Neural progenitor cell (in vitro differentiated cells): ENCODE measurements at regions not wholly inside any gene's neighbourhood (a gene's known extent, or its start where the extent isn't known, plus 50 kb on each side); places are given as distances from the start of the nearest gene placed in this dataset.

ENCODE experiments used
- DNase-seq: peaks from one replicate; pipeline ENCODE4 v3.0.0-alpha.2; 2016; ENCODE audit warnings: low spot score
- H2AFZ ChIP-seq: fragments of 200-600 bp; sonication (generic); replicated peaks from 2 replicates; pipeline ENCODE4 v1.6.1; 2016; ENCODE audit warnings: antibody characterized with exemption
- H3F3A ChIP-seq: fragments of 200-600 bp; sonication (generic); 2 replicates; pipeline ENCODE4 v1.6.1; 2016; ENCODE audit warnings: antibody characterized with exemption, low read depth
- H3K27ac ChIP-seq: fragments of 200-600 bp; sonication (generic); 2 replicates; pipeline ENCODE4 v1.5.1; 2016; ENCODE audit warnings: mild to moderate bottlenecking
- H3K27me3 ChIP-seq: fragments of 200-600 bp; sonication (generic); 2 replicates; pipeline ENCODE4 v1.6.1; 2016; ENCODE audit warnings: mild to moderate bottlenecking, moderate library complexity
- H3K36me3 ChIP-seq: fragments of 200-600 bp; sonication (generic); 2 replicates; pipeline ENCODE4 v1.5.1; 2016
- H3K4me1 ChIP-seq: fragments of 200-600 bp; sonication (generic); 2 replicates; pipeline ENCODE4 v1.6.1; 2016; ENCODE audit warnings: mixed run types
- H3K4me2 ChIP-seq: fragments of 200-600 bp; sonication (generic); 2 replicates; pipeline ENCODE4 v1.6.1; 2016
- H3K4me3 ChIP-seq: fragments of 200-600 bp; sonication (generic); 2 replicates; pipeline ENCODE4 v1.5.1; 2016
- H3K79me2 ChIP-seq: fragments of 200-600 bp; sonication (generic); 2 replicates; pipeline ENCODE4 v1.6.1; 2016; ENCODE audit warnings: low read depth
- H3K9ac ChIP-seq: fragments of 200-600 bp; sonication (generic); 2 replicates; pipeline ENCODE4 v1.6.1; 2016
- H3K9me3 ChIP-seq: fragments of 200-600 bp; sonication (generic); 2 replicates; pipeline ENCODE4 v1.5.1; 2016; ENCODE audit warnings: low read depth
- H4K20me1 ChIP-seq: fragments of 200-600 bp; sonication (generic); 2 replicates; pipeline ENCODE4 v1.6.1; 2016; ENCODE audit warnings: low read depth
- H3K27ac Mint-ChIP-seq: 3 replicates; pipeline ENCODE4 v1.8.0; 2021; ENCODE audit warnings: mixed read lengths
- H3K27me3 Mint-ChIP-seq: 2 replicates; pipeline ENCODE4 v1.8.0; 2022; ENCODE audit warnings: low read depth, mild to moderate bottlenecking, inconsistent platforms, moderate library complexity, mixed read lengths; ENCODE audit not compliant: insufficient read depth
- H3K36me3 Mint-ChIP-seq: 3 replicates; pipeline ENCODE4 v1.8.0; 2021; ENCODE audit warnings: mixed read lengths
- H3K4me1 Mint-ChIP-seq: 3 replicates; pipeline ENCODE4 v1.8.0; 2021; ENCODE audit warnings: mixed read lengths
- H3K4me3 Mint-ChIP-seq: 3 replicates; pipeline ENCODE4 v1.8.0; 2021; ENCODE audit warnings: mild to moderate bottlenecking, moderate library complexity, mixed read lengths
- H3K9me3 Mint-ChIP-seq: 3 replicates; pipeline ENCODE4 v1.8.0; 2020; ENCODE audit warnings: mixed read lengths
- EZH2 ChIP-seq: fragments of 200-600 bp; sonication (generic); IDR thresholded peaks from 2 replicates; pipeline ENCODE4 v1.6.1; 2017; ENCODE audit warnings: antibody characterized with exemption, mild to moderate bottlenecking, moderate library complexity
- EZH2phosphoT487 ChIP-seq: fragments of 200-600 bp; sonication (generic); IDR thresholded peaks from 2 replicates; pipeline ENCODE4 v1.6.1; 2017; ENCODE audit warnings: antibody characterized with exemption
- TF ChIP-seq, protein P1 (sequence below): fragments of 200-600 bp; sonication (generic); IDR thresholded peaks from 2 replicates; pipeline ENCODE4 v1.5.1; 2017; ENCODE audit warnings: antibody characterized with exemption, mild to moderate bottlenecking

DNA sequence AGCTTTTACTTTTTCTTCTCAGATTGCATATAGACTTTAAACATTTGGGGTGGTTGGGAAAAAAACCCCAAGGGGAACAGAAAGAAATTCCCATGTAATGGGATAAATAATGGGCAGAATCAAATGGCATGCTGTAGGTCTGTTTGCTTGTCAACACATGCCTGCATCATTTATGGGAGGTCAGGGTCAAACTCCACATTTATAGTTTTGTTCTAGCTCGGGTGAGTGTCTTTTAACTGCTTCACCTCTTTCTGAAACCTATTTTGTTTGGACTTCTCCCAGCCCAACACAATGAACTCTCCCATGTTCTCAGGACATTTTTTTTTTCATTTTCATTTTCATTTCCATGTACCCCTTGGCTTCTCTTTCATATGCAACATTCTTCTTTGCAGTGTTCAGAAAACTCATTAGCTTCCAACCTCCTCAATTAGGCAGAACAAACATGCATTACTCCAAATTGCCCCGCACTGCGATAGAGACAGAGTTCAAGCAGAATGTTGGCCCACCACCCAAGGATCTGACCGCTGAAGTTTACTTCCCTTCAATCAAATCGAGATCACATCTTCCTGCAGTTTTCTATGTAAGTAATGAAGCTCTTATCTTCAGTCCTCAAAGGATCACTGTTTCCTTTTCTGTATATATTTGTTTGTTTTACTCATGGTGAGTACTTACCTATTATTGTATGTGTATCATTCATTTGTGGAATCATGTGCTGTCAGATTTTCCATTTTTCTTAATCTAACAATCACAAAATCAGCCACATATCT lies 354.6 kb downstream of the ZSWIM6 start:
- no peaks in the 10 kb centered on the region for H3K27me3 Mint-ChIP-seq
- H3K27ac Mint-ChIP-seq: no peak overlapping the region
- H3K36me3 Mint-ChIP-seq: no peaks in the 10 kb centered on the region
- H3K4me1 Mint-ChIP-seq: peaks cover 14% of the 10 kb centered on the region
- Histone ChIP-seq H3K4me1 (no peaks in the 10 kb centered on the region), H3K36me3 (no peaks in the 10 kb centered on the region), H3K27ac (no peak overlapping the region), H3K4me2 (no peak overlapping the region), H3K9me3 (no peaks in the 10 kb centered on the region), H3F3A (no peaks in the 10 kb centered on the region), H3K27me3 (no peaks in the 10 kb centered on the region), H3K79me2 (no peaks in the 10 kb centered on the region), H2AFZ (no peak overlapping the region), H3K9ac (no peak overlapping the region), H4K20me1 (no peaks in the 10 kb centered on the region), H3K4me3 (no peak overlapping the region)
- H3K9me3 Mint-ChIP-seq: peaks cover 4% of the 10 kb centered on the region
- TF ChIP-seq EZH2phosphoT487 (no peak), EZH2 (no peak)
- TF ChIP-seq, protein P1, sequence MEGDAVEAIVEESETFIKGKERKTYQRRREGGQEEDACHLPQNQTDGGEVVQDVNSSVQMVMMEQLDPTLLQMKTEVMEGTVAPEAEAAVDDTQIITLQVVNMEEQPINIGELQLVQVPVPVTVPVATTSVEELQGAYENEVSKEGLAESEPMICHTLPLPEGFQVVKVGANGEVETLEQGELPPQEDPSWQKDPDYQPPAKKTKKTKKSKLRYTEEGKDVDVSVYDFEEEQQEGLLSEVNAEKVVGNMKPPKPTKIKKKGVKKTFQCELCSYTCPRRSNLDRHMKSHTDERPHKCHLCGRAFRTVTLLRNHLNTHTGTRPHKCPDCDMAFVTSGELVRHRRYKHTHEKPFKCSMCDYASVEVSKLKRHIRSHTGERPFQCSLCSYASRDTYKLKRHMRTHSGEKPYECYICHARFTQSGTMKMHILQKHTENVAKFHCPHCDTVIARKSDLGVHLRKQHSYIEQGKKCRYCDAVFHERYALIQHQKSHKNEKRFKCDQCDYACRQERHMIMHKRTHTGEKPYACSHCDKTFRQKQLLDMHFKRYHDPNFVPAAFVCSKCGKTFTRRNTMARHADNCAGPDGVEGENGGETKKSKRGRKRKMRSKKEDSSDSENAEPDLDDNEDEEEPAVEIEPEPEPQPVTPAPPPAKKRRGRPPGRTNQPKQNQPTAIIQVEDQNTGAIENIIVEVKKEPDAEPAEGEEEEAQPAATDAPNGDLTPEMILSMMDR: no peak
- H3K4me3 Mint-ChIP-seq: no peak overlapping the region
- DNase-seq: no peak

- H3K4me2 ChIP-seq: no peak overlapping the region
- no peak overlapping the region for H3K9ac ChIP-seq
- no peaks in the 10 kb centered on the region for H3K79me2 ChIP-seq
- H3K27ac Mint-ChIP-seq: no peak overlapping the region
- no peaks in the 10 kb centered on the region for H3K36me3 ChIP-seq
- no peaks in the 10 kb centered on the region for H3K9me3 ChIP-seq
- no peaks in the 10 kb centered on the region for H3K27me3 Mint-ChIP-seq
- H3K4me1 Mint-ChIP-seq: peaks cover 14% of the 10 kb centered on the region
- H3K4me3 ChIP-seq: no peak overlapping the region
- no peak for DNase-seq
- H3K36me3 Mint-ChIP-seq: no peaks in the 10 kb centered on the region
- peaks cover 4% of the 10 kb centered on the region for H3K9me3 Mint-ChIP-seq
- no peaks in the 10 kb centered on the region for H3K4me1 ChIP-seq
- H3K27me3 ChIP-seq: no peaks in the 10 kb centered on the region
- H3F3A ChIP-seq: no peaks in the 10 kb centered on the region
- no peak overlapping the region for H2AFZ ChIP-seq
- TF ChIP-seq EZH2 (no peak), EZH2phosphoT487 (no peak)
- TF ChIP-seq, protein P1: no peak
- H3K4me3 Mint-ChIP-seq: no peak overlapping the region
- H3K27ac ChIP-seq: no peak overlapping the region
- H4K20me1 ChIP-seq: no peaks in the 10 kb centered on the region
Measured at GRCh38 chr5:61687371-61687770, 355.3 kb downstream of the ZSWIM6 start.

GRCh38 chr5:61689153-61689846 lies 357.2 kb downstream of the ZSWIM6 start:
- H2AFZ ChIP-seq: no peak overlapping the region
- no peak overlapping the region for H3K4me3 ChIP-seq
- no peak for TF ChIP-seq EZH2phosphoT487
- no peak for TF ChIP-seq EZH2
- TF ChIP-seq, protein P1: no peak
- Mint-ChIP-seq H3K36me3 (no peaks in the 10 kb centered on the region), H3K27me3 (no peaks in the 10 kb centered on the region), H3K4me1 (peaks cover 9% of the 10 kb centered on the region), H3K9me3 (peaks cover 16% of the 10 kb centered on the region), H3K27ac (no peak overlapping the region), H3K4me3 (no peak overlapping the region)
- H3K36me3 ChIP-seq: no peaks in the 10 kb centered on the region
- no peaks in the 10 kb centered on the region for H3K27me3 ChIP-seq
- no peaks in the 10 kb centered on the region for H3F3A ChIP-seq
- H3K79me2 ChIP-seq: no peaks in the 10 kb centered on the region
- H4K20me1 ChIP-seq: no peaks in the 10 kb centered on the region
- no peak overlapping the region for H3K27ac ChIP-seq
- no peak overlapping the region for H3K9ac ChIP-seq
- no peaks in the 10 kb centered on the region for H3K9me3 ChIP-seq
- no peak overlapping the region for H3K4me2 ChIP-seq
- no peak for DNase-seq
- H3K4me1 ChIP-seq: no peaks in the 10 kb centered on the region
